ENCODE measurements at regions not wholly inside any gene's neighbourhood (a gene's known extent, or its start where the extent isn't known, plus 50 kb on each side); places are given as distances from the start of the nearest gene placed in this dataset.

DNA sequence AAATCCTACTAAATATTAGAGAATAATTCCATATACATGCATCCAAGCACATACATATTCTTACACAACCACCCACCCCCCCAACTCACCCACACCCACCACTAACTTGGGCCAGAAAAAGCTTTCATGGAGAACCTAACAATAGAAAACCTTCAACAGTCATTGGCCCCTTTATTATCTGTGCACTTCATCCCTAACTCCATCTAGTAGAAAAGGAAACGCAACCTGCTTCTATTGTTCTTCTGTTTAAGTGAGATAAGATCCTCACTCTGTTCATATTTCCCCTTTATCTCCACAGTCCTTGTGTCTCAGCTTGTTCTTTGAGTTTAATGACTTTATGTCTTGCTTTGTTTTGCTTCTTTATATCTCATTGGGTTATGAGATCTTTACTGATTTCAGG is 1740.2 kb upstream of the CELF4 start:
- no peaks in the 10 kb centered on the region for H3K27me3 ChIP-seq (ENCODE audit: control insufficient read depth in 2 of 2, insufficient read depth in 2 of 2, low read length in 2 of 2)
- H3K36me3 ChIP-seq (ENCODE audit: control insufficient read depth in 2 of 2, extremely low read depth in 1 of 2, insufficient read depth in 2 of 2, low read length in 2 of 2): no peaks in the 10 kb centered on the region
- H3K9me3 ChIP-seq (replicated peaks; ENCODE audit: control insufficient read depth, insufficient read depth, low read length): no peaks in the 10 kb centered on the region
- peak; percentile 68 for DNase-seq (ENCODE audit: low read depth, low spot score)
- no TSS peak for BruUV-seq (replicated peaks)
- ChIA-PET POLR2A (no interaction called here), CTCF (interaction anchor here (0.8 kb wide), 1 partner anchor 129 kb away, joined by 3 read pairs; no protein-coding TSS in a partner anchor)
- no peaks in the 10 kb centered on the region for H4K20me1 ChIP-seq (replicated peaks; ENCODE audit: control insufficient read depth, extremely low read depth, insufficient read depth, low read length)
- intact Hi-C loops (cut with micrococcal nuclease) (no loop called here), dilution Hi-C loops (cut with MboI; ENCODE audit: extremely low pct_ligation_motif_present, low sequenced_read_pairs) (no loop called here)
- no peak overlapping the region for H3K27ac ChIP-seq (ENCODE audit: insufficient read depth, low read depth, low read length)
- H2AFZ ChIP-seq (ENCODE audit: low read depth, low read length): no peak overlapping the region
- no peak for TF ChIP-seq JUN (IDR thresholded peaks at IDR 0.05; ENCODE audit: borderline replicate concordance, insufficient read depth, insufficient read length, low read depth)
- no peak for TF ChIP-seq FOS (IDR thresholded peaks at IDR 0.05; ENCODE audit: borderline replicate concordance, insufficient read depth, low read length)
- no peak for TF ChIP-seq POLR2A (IDR thresholded peaks at IDR 0.05; ENCODE audit: low read depth, low read length)
- no peak for TF ChIP-seq GATA2 (IDR thresholded peaks at IDR 0.05; ENCODE audit: insufficient read depth, insufficient read length, low read depth, low read length)
- no peak for TF ChIP-seq EZH2 (IDR thresholded peaks at IDR 0.05; ENCODE audit: borderline replicate concordance, low read depth, low read length, severe bottlenecking)
- TF ChIP-seq, protein P1, sequence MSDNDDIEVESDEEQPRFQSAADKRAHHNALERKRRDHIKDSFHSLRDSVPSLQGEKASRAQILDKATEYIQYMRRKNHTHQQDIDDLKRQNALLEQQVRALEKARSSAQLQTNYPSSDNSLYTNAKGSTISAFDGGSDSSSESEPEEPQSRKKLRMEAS (IDR thresholded peaks at IDR 0.05; ENCODE audit: insufficient read depth, insufficient read length): no peak
- TF ChIP-seq, protein P2, sequence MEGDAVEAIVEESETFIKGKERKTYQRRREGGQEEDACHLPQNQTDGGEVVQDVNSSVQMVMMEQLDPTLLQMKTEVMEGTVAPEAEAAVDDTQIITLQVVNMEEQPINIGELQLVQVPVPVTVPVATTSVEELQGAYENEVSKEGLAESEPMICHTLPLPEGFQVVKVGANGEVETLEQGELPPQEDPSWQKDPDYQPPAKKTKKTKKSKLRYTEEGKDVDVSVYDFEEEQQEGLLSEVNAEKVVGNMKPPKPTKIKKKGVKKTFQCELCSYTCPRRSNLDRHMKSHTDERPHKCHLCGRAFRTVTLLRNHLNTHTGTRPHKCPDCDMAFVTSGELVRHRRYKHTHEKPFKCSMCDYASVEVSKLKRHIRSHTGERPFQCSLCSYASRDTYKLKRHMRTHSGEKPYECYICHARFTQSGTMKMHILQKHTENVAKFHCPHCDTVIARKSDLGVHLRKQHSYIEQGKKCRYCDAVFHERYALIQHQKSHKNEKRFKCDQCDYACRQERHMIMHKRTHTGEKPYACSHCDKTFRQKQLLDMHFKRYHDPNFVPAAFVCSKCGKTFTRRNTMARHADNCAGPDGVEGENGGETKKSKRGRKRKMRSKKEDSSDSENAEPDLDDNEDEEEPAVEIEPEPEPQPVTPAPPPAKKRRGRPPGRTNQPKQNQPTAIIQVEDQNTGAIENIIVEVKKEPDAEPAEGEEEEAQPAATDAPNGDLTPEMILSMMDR (IDR thresholded peaks at IDR 0.05; ENCODE audit: extremely low read depth in 1 of 2, insufficient read depth in 1 of 2, low read depth in 1 of 2, low read length in 2 of 2): no peak
- no peak for TF ChIP-seq POLR2AphosphoS5 (IDR thresholded peaks at IDR 0.05; ENCODE audit: insufficient read depth, low read depth, low read length)
- TF ChIP-seq MYC (IDR thresholded peaks at IDR 0.05; ENCODE audit: low read depth, low read length): no peak
- FAIRE-seq: no peak
- no peaks in the 10 kb centered on the region for H3K79me2 ChIP-seq (ENCODE audit: control insufficient read depth, insufficient read depth, low read length)
- no peaks in the 10 kb centered on the region for H3K4me1 ChIP-seq (ENCODE audit: control insufficient read depth, extremely low read depth, insufficient read depth, low read length)
- no peak overlapping the region for H3K9ac ChIP-seq (replicated peaks; ENCODE audit: extremely low read depth, insufficient read depth, low read length)
- no peaks in the 10 kb centered on the region for H3K9me1 ChIP-seq (replicated peaks; ENCODE audit: control insufficient read depth, extremely low read depth, insufficient read depth, low read length)
- H3K4me3 ChIP-seq (replicated peaks in 1 of 3; ENCODE audit: insufficient read depth in 1 of 3, low read depth in 1 of 3, low read length in 3 of 3): no peak overlapping the region
- no peak overlapping the region for H3K4me2 ChIP-seq (ENCODE audit: insufficient read depth, low read length)

Data from endothelial cell of umbilical vein (primary cell).